ENCODE measurements at regions not wholly inside any gene's neighbourhood (a gene's known extent, or its start where the extent isn't known, plus 50 kb on each side); places are given as distances from the start of the nearest gene placed in this dataset.

DNA sequence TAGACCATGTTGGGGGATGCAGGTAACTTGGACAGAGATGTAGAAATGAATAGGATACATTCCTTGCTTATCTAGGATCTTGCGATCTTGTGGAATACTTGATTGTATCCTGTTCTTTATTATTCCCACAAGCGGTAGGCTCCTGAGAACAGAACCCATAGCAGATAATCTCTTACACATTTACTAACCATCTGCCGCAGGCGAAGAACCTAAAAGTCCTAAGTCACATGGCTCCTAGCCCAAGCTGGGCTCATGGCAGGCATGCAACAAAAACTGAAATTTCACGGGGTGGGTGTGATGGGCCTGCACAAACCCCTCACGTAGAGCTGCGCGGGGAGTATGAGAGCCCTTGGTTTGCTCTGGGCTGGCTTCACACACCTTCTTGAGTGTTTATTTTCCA is 177.4 kb upstream of the NECTIN1 start:
- TF ChIP-seq, protein P1, sequence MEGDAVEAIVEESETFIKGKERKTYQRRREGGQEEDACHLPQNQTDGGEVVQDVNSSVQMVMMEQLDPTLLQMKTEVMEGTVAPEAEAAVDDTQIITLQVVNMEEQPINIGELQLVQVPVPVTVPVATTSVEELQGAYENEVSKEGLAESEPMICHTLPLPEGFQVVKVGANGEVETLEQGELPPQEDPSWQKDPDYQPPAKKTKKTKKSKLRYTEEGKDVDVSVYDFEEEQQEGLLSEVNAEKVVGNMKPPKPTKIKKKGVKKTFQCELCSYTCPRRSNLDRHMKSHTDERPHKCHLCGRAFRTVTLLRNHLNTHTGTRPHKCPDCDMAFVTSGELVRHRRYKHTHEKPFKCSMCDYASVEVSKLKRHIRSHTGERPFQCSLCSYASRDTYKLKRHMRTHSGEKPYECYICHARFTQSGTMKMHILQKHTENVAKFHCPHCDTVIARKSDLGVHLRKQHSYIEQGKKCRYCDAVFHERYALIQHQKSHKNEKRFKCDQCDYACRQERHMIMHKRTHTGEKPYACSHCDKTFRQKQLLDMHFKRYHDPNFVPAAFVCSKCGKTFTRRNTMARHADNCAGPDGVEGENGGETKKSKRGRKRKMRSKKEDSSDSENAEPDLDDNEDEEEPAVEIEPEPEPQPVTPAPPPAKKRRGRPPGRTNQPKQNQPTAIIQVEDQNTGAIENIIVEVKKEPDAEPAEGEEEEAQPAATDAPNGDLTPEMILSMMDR (IDR thresholded peaks at IDR 0.05): no peak
- TF ChIP-seq POLR2A (IDR thresholded peaks at IDR 0.05): no peak
